Cardiac fibroblast (primary cell): ENCODE measurements at regions not wholly inside any gene's neighbourhood (a gene's known extent, or its start where the extent isn't known, plus 50 kb on each side); places are given as distances from the start of the nearest gene placed in this dataset.

Experiments used
- DNase-seq, 2 donors: peaks; one replicate each; pipeline versions ENCODE4 v3.0.0 to v3.0.0-alpha.2; 2010; ENCODE audit warnings: low read depth in 2 of 2
- H3K4me3 ChIP-seq, 2 donors: replicated peaks in 1 of 2; 1 replicate in 1 of 2; 2 replicates in 1 of 2; pipeline ENCODE4 v1.5.1; 2011; ENCODE audit warnings: low read depth in 2 of 2, low read length in 2 of 2, mild to moderate bottlenecking in 2 of 2, moderate library complexity in 1 of 2
- TF ChIP-seq, protein P1 (sequence below): IDR thresholded peaks from one replicate; pipeline ENCODE4 v1.5.1; 2011; ENCODE audit warnings: low read depth, mild to moderate bottlenecking, low read length, inconsistent platforms

- TF ChIP-seq, protein P1, sequence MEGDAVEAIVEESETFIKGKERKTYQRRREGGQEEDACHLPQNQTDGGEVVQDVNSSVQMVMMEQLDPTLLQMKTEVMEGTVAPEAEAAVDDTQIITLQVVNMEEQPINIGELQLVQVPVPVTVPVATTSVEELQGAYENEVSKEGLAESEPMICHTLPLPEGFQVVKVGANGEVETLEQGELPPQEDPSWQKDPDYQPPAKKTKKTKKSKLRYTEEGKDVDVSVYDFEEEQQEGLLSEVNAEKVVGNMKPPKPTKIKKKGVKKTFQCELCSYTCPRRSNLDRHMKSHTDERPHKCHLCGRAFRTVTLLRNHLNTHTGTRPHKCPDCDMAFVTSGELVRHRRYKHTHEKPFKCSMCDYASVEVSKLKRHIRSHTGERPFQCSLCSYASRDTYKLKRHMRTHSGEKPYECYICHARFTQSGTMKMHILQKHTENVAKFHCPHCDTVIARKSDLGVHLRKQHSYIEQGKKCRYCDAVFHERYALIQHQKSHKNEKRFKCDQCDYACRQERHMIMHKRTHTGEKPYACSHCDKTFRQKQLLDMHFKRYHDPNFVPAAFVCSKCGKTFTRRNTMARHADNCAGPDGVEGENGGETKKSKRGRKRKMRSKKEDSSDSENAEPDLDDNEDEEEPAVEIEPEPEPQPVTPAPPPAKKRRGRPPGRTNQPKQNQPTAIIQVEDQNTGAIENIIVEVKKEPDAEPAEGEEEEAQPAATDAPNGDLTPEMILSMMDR: no peak
- no peak overlapping the region for H3K4me3 ChIP-seq
- DNase-seq: no peak
Observed at GRCh38 chr6:102415891-102416290, 1022.4 kb downstream of the GRIK2 start.

GRCh38 chr6:102411796-102412195 is 1018.3 kb downstream of the GRIK2 start:
- no peak for DNase-seq
- no peak overlapping the region for H3K4me3 ChIP-seq
- TF ChIP-seq, protein P1: no peak

GRCh38 chr6:102407886-102408741 is 1014.6 kb downstream of the GRIK2 start:
- DNase-seq: no peak
- TF ChIP-seq, protein P1: no peak
- H3K4me3 ChIP-seq: no peak overlapping the region

DNA sequence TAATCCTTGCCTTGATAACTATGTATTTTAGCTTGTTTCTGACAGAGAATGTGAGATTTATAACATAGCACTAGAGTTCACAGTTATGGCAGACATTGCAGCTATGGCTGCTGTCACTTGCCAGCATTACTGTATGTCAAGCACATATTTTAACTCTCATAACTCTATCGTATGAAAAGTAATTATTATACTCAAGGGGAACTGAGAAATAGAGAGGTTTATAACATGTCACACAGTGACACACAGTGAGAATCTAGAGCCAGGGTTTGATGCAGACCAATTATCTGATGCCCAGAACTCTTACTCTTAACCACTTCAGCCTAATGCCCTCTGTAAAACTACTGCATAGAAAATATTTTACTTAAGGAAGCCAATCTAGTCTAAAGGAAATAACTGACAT is 1012.4 kb downstream of the GRIK2 start:
- DNase-seq: no peak
- no peak overlapping the region for H3K4me3 ChIP-seq
- TF ChIP-seq, protein P1: no peak

DNA sequence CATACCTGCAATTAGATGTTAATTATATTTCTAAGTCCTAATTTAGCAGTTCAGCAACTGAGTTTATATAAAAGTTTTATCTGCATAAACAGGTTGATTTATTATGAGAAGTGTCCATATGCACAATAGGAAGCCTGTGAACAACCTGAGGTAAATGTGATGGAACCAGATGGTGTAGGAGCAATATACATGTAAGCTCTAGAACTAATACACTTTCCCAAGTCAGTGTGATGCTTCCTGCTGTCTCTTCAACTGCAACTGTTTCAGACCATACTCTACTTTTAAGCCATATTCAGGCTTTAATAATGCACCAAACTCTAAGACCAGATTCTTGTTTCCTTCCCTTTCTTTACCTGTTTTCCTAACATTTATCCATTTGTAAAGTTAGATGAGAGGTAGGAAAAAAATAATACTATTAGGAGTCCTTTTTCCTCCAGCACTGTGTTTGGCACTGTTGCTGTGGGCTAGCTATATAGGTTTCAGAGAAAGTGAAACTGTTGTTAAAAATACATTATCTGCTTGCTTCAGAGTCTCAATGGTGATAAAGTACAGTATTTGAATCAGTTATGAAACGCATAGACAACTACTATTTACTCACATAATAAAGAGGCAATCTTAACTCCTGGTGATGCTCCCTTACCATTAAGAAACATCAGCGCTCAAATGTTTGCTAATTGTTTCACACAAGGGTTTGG is 1009.3 kb downstream of the GRIK2 start:
- DNase-seq: no peak
- TF ChIP-seq, protein P1: no peak
- H3K4me3 ChIP-seq: no peak overlapping the region

GRCh38 chr6:102398788-102399390 is 1005.4 kb downstream of the GRIK2 start:
- DNase-seq: no peak
- TF ChIP-seq, protein P1: no peak
- H3K4me3 ChIP-seq: no peak overlapping the region
